KMS-11 (cell line): ENCODE measurements at regions not wholly inside any gene's neighbourhood (a gene's known extent, or its start where the extent isn't known, plus 50 kb on each side); places are given as distances from the start of the nearest gene placed in this dataset.

Experiments
- H2AFZ ChIP-seq: fragments of 200-600 bp; sonication (generic); 2 replicates; pipeline ENCODE4 v1.6.1; 2016; ENCODE audit warnings: antibody characterized with exemption, mixed run types, low read depth
- H3K27ac ChIP-seq: fragments of 200-600 bp; sonication (generic); 2 replicates; pipeline ENCODE4 v1.6.1; 2016; ENCODE audit warnings: mild to moderate bottlenecking, mixed run types
- H3K27me3 ChIP-seq: fragments of 200-600 bp; sonication (generic); 2 replicates; pipeline ENCODE4 v1.6.1; 2017; ENCODE audit warnings: mild to moderate bottlenecking, low read depth, mixed run types, moderate library complexity; ENCODE audit not compliant: insufficient read depth
- H3K36me3 ChIP-seq: fragments of 200-600 bp; sonication (generic); 2 replicates; pipeline ENCODE4 v1.6.1; 2017; ENCODE audit warnings: mild to moderate bottlenecking, mixed run types; ENCODE audit not compliant: insufficient read depth
- H3K4me1 ChIP-seq: fragments of 200-600 bp; sonication (generic); 2 replicates; pipeline ENCODE4 v1.6.1; 2016; ENCODE audit warnings: mild to moderate bottlenecking, low read depth, mixed run types; ENCODE audit not compliant: poor library complexity, severe bottlenecking
- H3K4me2 ChIP-seq: fragments of 200-600 bp; sonication (generic); 2 replicates; pipeline ENCODE4 v1.7.0; 2016; ENCODE audit warnings: mild to moderate bottlenecking, mixed run types
- H3K4me3 ChIP-seq: fragments of 200-600 bp; sonication (generic); IDR thresholded peaks from 2 replicates; pipeline ENCODE4 v1.6.1; 2017; ENCODE audit warnings: low read depth, low read length, mixed read lengths; ENCODE audit not compliant: insufficient read depth
- H3K79me2 ChIP-seq: fragments of 200-600 bp; sonication (generic); 2 replicates; pipeline ENCODE4 v1.6.1; 2016; ENCODE audit warnings: low read depth, mixed run types; ENCODE audit not compliant: insufficient read depth
- H3K9ac ChIP-seq: fragments of 200-600 bp; sonication (generic); 2 replicates; pipeline ENCODE4 v1.6.1; 2016; ENCODE audit warnings: mild to moderate bottlenecking, mixed run types
- H4K20me1 ChIP-seq: fragments of 200-600 bp; sonication (generic); 2 replicates; pipeline ENCODE4 v1.6.1; 2016; ENCODE audit warnings: mild to moderate bottlenecking, mixed run types; ENCODE audit not compliant: insufficient read depth
- TF ChIP-seq, protein P1 (sequence below): fragments of 200-600 bp; sonication (generic); conservative IDR thresholded peaks from 2 replicates; pipeline ENCODE4 v1.6.1; 2017; ENCODE audit warnings: low read depth, mild to moderate bottlenecking, antibody characterized with exemption, low read length, moderate library complexity, mixed read lengths

- no peaks in the 10 kb centered on the region for H3K27me3 ChIP-seq
- H3K4me2 ChIP-seq: no peak overlapping the region
- H3K27ac ChIP-seq: no peak overlapping the region
- peaks cover 19% of the 10 kb centered on the region for H3K4me1 ChIP-seq
- H3K36me3 ChIP-seq: no peaks in the 10 kb centered on the region
- H3K9ac ChIP-seq: no peak overlapping the region
- TF ChIP-seq, protein P1, sequence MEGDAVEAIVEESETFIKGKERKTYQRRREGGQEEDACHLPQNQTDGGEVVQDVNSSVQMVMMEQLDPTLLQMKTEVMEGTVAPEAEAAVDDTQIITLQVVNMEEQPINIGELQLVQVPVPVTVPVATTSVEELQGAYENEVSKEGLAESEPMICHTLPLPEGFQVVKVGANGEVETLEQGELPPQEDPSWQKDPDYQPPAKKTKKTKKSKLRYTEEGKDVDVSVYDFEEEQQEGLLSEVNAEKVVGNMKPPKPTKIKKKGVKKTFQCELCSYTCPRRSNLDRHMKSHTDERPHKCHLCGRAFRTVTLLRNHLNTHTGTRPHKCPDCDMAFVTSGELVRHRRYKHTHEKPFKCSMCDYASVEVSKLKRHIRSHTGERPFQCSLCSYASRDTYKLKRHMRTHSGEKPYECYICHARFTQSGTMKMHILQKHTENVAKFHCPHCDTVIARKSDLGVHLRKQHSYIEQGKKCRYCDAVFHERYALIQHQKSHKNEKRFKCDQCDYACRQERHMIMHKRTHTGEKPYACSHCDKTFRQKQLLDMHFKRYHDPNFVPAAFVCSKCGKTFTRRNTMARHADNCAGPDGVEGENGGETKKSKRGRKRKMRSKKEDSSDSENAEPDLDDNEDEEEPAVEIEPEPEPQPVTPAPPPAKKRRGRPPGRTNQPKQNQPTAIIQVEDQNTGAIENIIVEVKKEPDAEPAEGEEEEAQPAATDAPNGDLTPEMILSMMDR: no peak
- H3K79me2 ChIP-seq: no peaks in the 10 kb centered on the region
- H3K4me3 ChIP-seq: no peak overlapping the region
- H2AFZ ChIP-seq: no peak overlapping the region
- no peaks in the 10 kb centered on the region for H4K20me1 ChIP-seq
These were observed 294.5 kb upstream of the CLNK start for GRCh38 chr4:10979032-10979431.

DNA sequence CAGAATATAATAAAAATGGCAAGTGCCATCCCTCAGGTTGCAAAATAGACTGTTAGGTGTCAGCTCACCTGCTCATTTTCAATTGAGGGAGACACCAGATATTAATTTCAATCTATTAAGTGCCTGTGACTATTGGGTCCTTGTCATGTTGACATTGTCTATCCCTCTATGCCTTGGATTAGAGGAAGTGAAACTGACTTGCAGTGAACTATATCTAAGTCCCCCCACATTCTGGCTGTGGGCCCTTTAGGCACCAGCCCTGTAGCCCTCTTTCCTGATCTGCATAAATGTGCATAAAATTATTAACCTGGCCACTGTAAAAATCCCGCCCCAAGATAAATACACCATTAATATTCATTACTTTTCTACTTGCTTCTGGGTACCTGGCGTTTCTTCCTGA is 293.0 kb upstream of the CLNK start:
- Histone ChIP-seq H3K79me2 (no peaks in the 10 kb centered on the region), H2AFZ (no peak overlapping the region), H3K4me2 (no peak overlapping the region), H3K36me3 (no peaks in the 10 kb centered on the region), H3K27me3 (no peaks in the 10 kb centered on the region), H3K9ac (no peak overlapping the region), H3K4me1 (peaks cover 4% of the 10 kb centered on the region), H3K4me3 (no peak overlapping the region), H3K27ac (no peak overlapping the region), H4K20me1 (no peaks in the 10 kb centered on the region)
- TF ChIP-seq, protein P1: no peak

DNA sequence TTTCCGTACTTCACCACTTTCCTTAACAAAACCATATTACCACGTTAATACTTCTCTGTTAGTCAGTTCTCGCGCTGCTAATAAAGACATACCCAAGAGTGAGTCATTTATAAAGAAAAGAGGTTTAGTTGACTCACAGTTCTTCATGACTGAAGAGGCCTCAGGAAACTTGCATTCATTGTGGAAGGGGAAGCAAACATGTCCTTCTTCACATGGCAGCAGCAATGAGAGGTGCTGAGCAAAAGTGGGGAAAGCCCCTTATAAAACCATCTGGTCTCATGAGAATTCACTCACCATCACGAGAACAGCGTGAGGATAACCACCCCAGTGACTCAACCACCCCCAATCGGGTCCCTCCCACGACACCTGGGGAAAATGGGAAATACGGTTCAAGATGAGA is 289.8 kb upstream of the CLNK start:
- H3K36me3 ChIP-seq: no peaks in the 10 kb centered on the region
- no peaks in the 10 kb centered on the region for H3K27me3 ChIP-seq
- H3K27ac ChIP-seq: no peak overlapping the region
- H3K79me2 ChIP-seq: no peaks in the 10 kb centered on the region
- no peaks in the 10 kb centered on the region for H3K4me1 ChIP-seq
- H3K4me3 ChIP-seq: no peak overlapping the region
- no peak overlapping the region for H3K9ac ChIP-seq
- no peaks in the 10 kb centered on the region for H4K20me1 ChIP-seq
- no peak overlapping the region for H3K4me2 ChIP-seq
- TF ChIP-seq, protein P1: no peak
- no peak overlapping the region for H2AFZ ChIP-seq

DNA sequence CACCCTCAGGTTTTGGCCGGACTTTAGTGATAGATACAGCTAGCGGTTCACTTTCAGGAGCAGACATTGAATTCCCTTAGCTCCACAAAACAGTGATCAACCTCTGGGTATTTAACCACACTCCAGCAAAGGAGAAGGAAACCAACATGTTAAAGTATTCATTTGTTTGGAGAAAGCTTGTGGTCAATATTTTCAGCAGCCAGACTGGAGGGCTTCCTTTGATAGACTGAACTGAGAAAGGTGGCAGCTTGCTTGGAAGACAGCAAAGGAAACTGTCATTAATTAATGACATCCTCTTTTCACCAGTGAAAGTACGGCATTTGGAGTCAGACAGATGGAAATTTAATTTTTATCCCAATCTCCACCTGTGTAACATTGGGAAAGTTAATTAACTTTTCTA is 289.1 kb upstream of the CLNK start:
- TF ChIP-seq, protein P1: no peak
- Histone ChIP-seq H3K9ac (no peak overlapping the region), H3K27me3 (no peaks in the 10 kb centered on the region)

More for the DNA sequence above, 289.1 kb upstream of the CLNK start:
- Histone ChIP-seq H4K20me1 (no peaks in the 10 kb centered on the region), H3K36me3 (no peaks in the 10 kb centered on the region), H3K4me2 (no peak overlapping the region), H3K4me3 (no peak overlapping the region), H3K4me1 (no peaks in the 10 kb centered on the region), H3K79me2 (no peaks in the 10 kb centered on the region), H3K27ac (no peak overlapping the region), H2AFZ (no peak overlapping the region)
